GM21576 (cell line): ENCODE measurements at regions not wholly inside any gene's neighbourhood (a gene's known extent, or its start where the extent isn't known, plus 50 kb on each side); places are given as distances from the start of the nearest gene placed in this dataset.

Source experiments
- ATAC-seq: cut with Tn5 transposase; IDR thresholded peaks from one replicate; pipeline ENCODE4 v1.9.1; 2021; ENCODE audit warnings: mild to moderate bottlenecking, moderate library complexity; ENCODE audit not compliant: unreplicated experiment

DNA sequence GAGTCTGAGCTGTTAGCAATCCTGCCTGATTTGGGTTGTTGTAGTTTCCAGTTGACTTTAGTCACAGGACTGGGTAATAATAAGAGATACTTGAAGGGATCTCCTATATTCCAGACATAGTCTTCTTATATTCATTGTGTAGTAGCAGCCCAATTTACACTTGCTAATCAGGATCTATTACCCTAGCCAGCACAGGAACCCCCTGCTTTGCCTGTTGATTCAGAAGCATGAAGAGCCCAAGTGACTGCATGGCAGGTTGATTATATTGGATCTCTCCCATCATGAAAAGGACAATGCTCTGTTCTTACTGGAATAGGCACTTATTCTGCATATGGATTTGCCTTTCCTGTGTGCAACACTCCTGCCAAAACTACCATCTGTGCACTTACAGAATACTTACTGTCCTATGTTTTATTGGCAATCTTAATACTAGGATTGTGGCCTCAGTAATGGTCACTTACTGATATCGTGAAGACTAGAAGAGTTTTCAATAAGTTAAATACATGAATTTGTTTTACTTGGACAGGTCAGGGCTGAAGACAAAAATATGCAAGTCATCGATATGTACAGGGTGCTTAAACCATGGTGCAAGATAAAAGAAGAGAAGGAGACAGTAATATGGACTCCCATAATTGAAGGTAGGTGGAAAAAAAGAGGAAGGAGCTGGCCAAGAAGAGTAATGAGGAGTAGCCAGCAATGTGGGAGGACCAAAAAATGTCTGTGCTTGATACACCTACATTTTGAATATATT is 304.1 kb downstream of the MCTP2 start:
- no peak for ATAC-seq

DNA sequence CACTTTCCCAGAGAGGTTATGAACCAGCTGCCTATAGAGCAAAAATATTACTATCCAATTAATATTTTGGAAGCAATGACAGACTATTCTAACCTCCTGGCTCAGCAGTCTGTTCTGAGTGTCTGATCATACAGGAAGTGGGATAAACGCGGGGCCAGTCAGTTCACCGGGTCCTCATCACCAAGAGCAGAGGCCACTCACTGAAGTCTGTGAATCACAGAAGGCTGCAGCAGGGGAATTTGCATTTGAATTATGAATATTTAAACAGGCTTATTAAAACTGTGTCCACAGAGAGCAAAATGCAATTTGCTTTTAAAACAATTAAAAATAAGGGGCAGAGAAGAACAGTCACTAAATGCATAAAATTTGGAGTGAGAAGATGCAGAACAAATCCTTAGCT is 305.2 kb downstream of the MCTP2 start:
- ATAC-seq = no peak

DNA sequence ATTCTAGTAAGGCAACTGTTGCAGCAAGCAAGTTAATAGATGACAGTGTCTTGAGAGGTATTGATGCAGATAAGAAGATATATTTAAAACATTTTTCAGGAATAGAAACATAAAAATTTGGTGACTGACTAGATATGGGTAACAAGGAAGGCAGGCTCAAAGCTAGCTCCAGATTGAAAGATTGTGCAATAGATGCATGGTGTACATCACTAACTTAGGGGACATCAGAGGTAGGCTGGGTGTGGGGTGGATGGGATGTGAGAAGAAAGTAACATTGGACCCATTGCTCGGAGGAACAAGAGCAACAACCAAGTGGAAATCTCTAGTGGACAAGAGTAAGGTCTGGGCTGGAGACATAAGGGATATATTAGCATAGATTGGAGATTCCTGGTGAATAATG is 306.9 kb downstream of the MCTP2 start:
- ATAC-seq = no peak

DNA sequence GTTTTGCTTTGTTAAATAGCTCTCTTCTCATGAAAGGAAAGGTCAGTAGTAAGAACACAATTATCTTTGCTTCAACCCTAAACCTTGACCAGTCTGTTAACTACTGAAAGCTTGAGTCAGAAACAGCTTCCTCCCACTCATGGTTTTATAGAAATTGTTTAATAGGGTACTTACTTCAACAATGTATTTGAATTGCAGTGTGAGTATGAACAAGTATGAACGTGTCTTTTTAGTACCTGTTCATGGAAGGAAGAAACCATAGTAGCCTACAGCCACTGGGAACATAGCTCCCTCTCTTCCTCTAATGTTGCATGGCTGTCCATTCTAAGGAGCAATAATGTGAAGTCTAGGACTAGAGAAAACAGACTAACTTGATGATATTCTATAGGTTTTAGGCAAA is 311.0 kb downstream of the MCTP2 start:
- ATAC-seq = no peak

DNA sequence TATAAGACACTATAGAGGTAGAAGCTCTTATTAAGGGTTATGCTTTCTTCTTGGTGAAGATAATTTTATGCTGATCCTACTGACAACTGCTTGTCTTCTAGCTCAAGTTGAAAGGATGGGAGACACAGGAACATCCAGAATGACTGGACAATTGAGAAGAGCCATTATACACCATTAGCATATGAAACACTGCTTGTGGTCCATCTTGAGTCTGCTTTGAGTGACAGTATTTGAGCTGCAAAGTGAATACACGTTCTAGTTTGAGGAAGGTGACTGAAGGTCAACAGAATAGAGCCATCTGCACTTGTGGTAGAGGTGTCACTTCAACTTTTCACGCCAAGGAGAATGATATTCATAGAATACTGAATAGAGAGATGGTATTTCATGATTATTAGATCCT is 315.4 kb downstream of the MCTP2 start:
- no peak for ATAC-seq

DNA sequence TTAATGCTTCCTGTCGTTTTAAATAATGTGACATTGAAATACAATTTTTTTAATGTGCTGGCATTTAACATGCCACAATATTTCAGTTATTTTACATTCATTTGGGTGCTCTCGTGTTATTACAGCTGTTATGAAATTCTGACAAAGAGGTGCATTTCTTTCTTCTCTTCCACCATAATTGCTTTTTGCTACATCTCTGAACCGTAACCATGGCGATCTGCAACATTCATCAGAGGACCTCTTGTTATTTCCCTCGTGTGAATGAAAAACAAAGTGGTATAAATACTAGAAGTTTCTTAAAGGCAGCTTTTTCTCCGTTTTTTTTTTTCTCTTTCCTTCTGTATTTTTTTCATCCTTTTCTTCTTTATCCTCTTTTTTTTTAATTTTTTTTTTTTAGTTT is 316.4 kb downstream of the MCTP2 start:
- no peak for ATAC-seq

DNA sequence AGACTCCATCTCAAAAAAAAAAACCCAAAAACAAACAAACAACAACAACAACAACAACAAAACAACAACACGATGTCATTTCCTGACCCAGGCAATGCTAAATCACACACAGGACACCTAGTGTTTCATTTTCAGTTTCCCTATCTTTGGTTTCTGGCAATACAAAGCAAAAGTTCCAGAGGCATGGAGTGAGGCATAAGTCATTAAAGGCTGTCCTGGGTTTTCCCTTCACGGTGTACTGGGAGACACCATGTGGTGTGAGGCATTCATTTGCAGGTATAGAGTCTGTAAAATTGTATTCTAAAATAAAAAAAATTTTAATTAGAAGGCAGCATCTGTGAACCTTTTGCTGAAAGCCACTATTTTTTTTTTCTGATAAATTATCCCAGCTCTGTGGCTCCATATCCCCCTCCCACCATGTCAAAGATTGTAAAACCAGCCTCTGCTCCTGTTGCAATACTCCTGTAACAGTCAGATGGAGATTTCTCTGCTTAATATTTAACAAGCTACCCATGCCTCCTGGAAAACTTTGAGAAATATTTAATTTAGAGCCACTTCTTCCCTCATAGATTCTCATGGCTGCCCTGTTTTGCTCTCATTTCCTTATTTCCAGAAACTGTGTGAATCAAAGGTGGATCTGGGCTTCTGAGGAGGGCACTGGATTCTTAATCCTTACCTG is 324.6 kb downstream of the MCTP2 start:
- ATAC-seq = no peak

DNA sequence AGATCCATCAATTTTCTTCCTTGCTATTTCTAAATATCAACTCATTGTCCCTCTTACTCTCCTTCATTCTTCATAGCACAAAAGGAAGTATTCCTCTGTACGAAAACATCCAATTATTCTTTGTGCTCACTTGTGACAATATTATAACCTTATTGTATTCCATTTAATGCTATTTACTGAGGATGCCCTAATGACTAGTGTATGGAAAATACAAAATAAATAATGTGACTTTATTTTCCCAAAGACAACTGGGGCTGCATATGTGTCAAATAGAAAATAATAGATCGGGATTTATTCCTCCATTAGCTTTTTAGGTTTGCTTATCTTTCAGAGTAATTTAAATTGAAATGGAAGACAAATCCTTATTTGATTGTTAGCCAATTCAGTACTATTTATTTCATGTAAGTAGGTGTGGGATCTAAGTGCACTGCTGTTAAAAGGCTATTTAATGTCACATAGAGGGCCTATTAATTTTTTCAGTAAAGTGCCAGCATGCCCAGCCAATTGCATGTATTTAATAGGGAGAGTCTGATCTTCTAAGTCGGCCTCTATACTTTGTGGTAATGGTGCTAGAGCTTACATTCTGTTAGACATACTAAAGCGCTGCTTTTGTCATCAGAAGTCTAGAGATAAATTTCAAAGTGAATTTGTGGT is 329.8 kb downstream of the MCTP2 start:
- no peak for ATAC-seq

DNA sequence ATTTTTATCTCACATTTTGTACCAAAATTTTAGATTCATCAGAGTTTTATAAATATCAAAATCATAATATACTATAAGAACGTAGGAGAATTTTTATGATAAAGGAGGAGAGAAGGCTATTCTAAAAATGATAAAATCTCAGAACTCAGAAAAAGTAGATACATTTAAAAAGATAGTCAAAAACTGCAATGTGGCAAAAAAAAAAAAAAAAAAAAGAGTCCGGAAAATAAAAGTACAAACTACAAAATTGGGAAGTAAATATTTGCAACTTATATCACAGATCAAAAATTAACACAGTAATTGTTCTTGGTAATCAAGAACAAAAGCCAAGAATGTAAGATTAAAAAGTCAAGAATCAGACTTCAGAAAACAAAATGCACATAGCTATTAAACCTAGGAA is 332.1 kb downstream of the MCTP2 start:
- ATAC-seq = no peak

DNA sequence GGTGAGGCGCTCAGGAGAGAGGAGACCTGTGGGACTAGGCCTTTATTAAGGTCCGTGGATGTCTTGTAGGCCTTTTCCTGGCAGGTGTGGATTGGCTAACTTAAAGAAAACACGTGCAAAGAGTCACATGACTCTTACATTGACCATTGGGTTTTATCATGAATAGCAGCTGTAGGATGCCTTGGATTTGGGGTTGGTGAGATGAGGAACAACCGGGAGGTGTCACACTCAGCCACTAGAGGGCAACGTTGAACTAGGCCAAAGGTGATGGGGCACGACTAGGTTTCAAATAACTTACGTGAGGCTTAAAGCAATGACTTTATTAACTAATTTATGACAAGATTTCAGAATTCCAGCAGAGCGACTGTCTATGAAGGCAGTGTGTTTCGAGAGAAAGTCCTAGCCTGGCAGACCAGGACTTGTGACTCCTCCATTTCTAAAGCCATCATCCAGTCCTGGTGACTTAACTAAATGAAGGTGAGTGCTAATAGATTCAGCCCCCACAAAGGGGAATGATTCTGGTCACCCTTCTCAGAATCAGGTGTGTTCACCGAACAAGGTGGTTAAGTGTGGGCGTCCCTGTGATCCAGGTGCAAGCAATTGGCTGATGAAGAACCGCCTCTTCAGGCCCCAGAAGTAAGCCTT is 345.6 kb downstream of the MCTP2 start:
- ATAC-seq = peak; percentile 74

DNA sequence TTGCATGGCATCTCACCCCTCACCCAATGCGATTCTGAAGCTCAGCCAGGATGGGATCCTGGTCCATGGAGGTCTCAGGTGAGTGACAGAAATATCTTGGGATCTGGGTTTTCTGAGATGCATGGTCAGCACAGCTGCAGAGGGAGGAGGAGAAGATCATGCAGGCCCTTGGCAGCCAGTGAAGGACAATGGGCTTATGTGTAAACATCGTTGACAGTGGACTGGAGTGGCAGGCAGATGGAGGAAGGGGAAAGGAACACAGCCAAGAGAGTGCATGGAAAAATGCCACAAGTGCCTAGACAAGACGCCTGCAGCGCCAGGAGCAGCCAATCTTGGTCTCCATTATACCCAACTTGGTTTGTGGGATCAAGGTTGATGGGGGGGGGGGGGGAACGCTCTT is 347.9 kb downstream of the MCTP2 start:
- no peak for ATAC-seq

DNA sequence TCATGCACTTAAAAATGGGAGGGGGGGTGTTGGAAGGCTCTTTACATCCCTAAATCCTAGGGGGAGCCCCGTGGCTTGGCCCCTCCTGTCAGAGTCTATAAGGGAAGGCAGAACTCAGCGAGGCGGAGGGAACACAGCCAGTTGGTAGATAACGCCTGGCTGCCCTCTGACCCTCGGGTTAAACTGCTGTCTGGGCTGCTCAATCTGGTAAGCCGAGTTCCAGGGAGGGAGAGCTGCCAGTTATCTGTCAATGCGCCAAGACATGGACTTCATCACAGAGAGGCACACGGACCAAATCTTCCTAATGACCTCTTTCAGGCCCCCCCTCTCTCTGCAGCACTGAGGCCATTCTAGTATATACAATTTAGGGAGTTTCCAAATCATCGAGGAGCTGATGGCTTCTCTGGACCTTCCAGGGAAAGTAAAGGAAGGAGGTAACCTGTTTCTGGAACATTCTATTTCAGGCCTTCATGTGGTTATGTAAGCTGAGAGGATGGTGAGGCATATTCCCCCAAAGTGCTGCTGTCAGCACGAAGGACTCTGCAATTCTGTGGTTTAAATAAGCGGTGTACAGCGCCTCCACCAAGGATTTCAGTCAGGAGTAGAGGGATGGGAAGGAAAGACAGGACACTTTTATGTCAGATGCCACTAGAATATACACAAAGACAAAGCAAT is 349.0 kb downstream of the MCTP2 start:
- no peak for ATAC-seq

DNA sequence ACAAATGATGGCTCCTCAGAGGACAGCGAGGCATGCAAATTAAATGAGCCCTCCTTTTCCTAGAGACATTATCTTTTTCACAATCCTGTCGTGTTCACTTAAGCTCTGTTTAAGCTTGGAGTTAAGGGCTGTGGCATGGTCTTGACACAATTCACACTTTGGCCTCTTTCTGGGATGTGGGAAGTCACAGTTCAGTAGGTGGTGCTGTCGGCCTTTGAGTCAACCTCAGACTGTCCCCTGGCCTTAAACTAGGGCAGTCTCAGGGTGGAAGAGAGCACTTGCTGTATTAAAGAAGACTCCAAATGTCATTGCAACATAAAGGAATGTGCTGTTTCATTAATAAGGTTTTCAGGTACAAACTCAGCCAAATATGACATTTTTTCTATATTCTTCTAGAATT is 351.0 kb downstream of the MCTP2 start:
- ATAC-seq = peak; percentile 36

DNA sequence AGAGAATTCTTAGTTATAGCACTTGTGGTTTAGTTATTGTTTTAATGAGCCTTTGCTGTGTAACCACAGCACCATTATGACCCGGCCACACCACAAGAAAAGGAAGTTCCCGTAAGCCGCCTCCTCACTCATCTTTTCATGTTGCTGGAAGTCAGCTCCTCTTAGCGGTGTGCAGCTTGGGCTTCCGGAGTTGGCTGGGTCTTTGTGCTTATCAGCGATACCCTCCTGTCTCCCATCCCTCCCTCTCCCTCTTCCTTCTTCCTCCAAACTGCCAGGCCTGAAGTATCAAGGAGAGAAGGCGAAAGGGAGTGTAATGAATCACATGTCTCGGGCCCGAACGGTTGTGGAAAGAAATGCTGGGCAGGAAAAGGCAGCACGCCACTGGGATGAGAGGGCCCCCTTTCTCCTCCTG is 353.5 kb downstream of the MCTP2 start:
- peak; percentile 79 for ATAC-seq

DNA sequence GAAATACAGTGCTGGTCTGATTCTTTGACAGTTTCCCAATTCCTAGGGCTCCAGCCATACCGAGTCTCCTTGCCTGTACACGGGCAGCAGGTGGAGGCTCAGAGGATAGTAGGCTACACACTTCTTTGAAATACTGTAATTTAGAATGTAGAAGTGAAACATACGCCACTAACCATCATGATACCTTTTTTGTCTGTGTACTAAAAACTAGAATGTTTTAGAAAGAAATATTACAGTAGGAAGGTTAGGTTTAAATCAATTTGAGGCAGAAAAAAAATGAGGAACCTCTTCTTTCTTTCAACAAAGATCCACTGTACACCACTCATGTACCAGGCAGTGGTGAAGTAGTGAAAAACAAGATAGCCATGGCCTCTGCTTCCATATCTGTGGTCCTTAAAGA is 354.7 kb downstream of the MCTP2 start:
- ATAC-seq = peak; percentile 58

DNA sequence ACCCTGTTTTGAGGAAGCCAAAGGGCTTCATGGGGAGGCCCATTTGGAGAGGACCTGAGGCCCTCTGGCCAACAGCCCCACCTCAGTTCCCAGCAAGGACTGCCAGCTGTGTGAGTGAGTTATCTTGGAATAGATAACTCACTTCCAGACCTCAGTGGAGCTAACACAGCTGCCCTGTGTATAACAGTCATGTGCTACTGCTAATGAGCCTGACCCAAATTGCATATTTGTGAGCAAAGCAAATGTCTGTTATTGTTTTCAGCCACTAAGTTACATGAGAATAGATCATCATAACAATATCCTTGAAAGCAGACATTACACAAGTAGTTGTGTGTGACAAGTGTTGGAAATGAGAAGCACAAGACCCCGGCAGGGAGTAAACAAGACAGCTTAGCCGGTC is 355.8 kb downstream of the MCTP2 start:
- ATAC-seq = no peak

DNA sequence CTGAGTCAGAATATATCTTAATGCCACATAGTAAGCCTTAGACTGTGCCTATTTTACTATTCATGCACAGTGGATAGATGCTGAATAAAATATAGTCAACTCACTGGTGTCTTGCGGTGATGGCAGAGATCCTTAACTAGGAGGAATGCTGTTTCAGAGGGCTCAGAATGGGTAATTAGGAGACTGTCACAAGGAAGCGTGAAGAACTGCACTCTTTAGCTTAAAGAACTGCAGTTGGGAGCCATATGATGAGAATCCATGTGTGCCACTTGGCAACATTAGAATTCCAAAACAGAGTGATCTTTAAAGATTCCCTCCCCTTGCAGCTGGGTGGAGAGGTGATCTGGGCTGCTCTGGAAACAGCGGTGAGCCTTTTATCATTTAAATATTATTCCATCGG is 357.6 kb downstream of the MCTP2 start:
- no peak for ATAC-seq

DNA sequence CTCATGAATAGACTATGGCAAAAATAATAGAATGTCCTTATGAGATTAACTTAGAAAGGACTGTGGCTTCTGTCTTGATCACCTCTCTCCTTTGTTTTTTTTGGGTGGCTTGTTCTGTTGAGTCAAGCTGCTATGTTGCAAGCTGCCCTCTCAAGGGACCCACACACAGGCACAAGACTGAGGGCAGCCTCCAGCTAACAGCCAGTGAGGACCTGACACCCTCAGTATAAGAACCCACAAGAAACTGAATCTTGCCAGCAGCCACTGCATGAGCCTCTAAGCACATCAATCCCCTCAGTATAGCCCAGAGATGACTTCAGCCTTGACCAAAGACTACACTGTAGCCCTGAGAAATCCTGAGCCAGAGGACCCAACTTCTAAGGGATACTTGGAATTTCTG is 361.1 kb downstream of the MCTP2 start:
- ATAC-seq = no peak

DNA sequence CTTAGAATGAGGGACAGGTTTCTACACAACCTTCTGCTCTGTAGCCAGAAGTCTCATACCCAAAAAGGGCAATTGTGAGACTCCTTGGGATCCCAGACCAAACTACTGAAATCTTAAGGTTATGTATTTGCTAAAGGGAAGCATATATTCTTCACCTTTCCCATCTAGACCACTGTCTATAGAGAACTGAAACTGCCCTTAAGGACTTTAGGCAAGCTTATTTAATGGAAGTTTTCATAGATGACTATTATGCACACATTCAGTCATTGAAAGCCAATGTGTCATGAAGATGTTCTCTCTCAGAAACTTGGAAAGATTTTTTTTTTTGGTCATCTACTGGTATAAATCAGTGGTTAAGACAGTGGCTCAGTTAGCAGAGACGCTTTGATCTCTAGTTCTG is 365.3 kb downstream of the MCTP2 start:
- no peak for ATAC-seq

DNA sequence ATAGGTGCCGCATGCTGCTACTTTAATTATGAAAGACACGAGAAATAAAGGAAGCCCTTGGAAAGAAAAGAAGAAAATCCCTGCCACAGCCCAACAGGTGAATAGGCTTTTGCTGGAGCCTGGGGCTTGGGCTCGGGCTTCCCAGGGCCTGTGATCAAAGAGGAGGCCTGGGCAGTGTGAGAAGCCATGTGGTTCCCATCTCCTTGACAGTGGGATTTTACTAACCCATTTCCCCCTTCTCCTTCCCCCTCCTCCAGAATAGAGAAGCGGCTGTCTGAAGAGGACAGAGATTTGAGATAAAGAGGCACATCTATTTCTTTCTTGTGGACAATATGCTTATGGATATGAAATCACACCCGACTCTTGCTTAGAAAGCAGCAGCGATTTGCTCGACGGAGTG is 369.1 kb downstream of the MCTP2 start:
- ATAC-seq = no peak

DNA sequence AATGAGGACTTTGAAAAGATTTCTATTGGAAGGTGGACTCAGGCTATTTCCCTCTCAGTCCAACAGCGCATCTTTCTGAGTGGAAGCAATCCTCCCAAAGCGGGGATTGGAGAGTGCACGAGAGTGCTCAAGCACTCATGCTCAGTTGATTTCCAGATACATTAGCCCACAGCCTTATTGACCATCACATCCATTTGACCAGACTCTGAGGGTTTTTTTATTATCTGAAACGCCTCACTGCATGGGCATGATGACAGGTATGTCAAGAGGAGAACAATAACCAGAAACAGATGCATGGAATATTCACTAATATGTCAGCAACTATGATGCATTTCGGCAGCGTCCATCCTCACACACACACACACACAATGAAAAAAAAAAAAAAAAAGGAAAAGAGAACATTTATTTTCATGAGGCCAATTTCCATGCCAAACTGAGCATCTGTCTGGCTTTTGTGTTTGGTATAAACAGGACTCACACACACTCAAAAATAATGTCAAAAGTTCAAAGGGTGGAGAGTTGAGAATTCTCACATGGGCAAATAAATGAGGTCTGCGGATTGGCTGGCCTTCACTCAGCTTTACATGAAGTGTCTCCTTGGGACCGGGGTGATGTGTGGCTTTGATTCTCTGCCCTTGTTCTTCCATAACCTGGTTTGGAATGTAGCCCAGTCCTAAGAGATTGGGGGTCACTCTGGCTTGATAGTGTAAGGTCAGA is 371.6 kb downstream of the MCTP2 start:
- ATAC-seq = no peak
